NCI-H345 (cell line): ENCODE measurements at regions not wholly inside any gene's neighbourhood (a gene's known extent, or its start where the extent isn't known, plus 50 kb on each side); places are given as distances from the start of the nearest gene placed in this dataset.
"Not testable (repeated sequence)": the region's sequence is repeated elsewhere in the genome, so short reads cannot be mapped to it uniquely, and the experiment has no call there.

Experiments used
- DNase-seq: peaks from one replicate; lab custom pipeline; 2025; lab: John Stamatoyannopoulos, UW

GRCh38 chr16:9647981-9648701 lies 534.1 kb downstream of the GRIN2A start:
- no peak for DNase-seq

GRCh38 chr16:9650284-9650683 lies 531.9 kb downstream of the GRIN2A start:
- no peak for DNase-seq

GRCh38 chr16:9655051-9655450 lies 527.2 kb downstream of the GRIN2A start:
- no peak for DNase-seq

GRCh38 chr16:9657641-9658040 lies 524.6 kb downstream of the GRIN2A start:
- no peak for DNase-seq

- no peak for DNase-seq
Observed at GRCh38 chr16:9658164-9658563, 524.1 kb downstream of the GRIN2A start.

- no peak for DNase-seq
Observed at GRCh38 chr16:9658586-9658985, 523.6 kb downstream of the GRIN2A start.

GRCh38 chr16:9660898-9661297 lies 521.3 kb downstream of the GRIN2A start:
- no peak for DNase-seq

- no peak for DNase-seq
Observed at GRCh38 chr16:9661336-9662017, 520.8 kb downstream of the GRIN2A start.

GRCh38 chr16:9663588-9663987 lies 518.6 kb downstream of the GRIN2A start:
- no peak for DNase-seq

- no peak for DNase-seq
Observed at GRCh38 chr16:9665851-9666271, 516.4 kb downstream of the GRIN2A start.

- DNase-seq = no peak
Observed at GRCh38 chr16:9666834-9667480, 515.3 kb downstream of the GRIN2A start.

- DNase-seq = no peak
Observed at GRCh38 chr16:9670033-9670432, 512.2 kb downstream of the GRIN2A start.

- not testable (repeated sequence) for DNase-seq
Observed at GRCh38 chr16:9670616-9671015, 511.6 kb downstream of the GRIN2A start.

GRCh38 chr16:9676560-9677300 lies 505.5 kb downstream of the GRIN2A start:
- DNase-seq = not testable (repeated sequence)

GRCh38 chr16:9677301-9677653 lies 505.0 kb downstream of the GRIN2A start:
- DNase-seq = no peak

GRCh38 chr16:9679213-9679767 lies 502.9 kb downstream of the GRIN2A start:
- DNase-seq = no peak

- DNase-seq = no peak
Observed at GRCh38 chr16:9680019-9680655, 502.1 kb downstream of the GRIN2A start.

- DNase-seq = no peak
Observed at GRCh38 chr16:9680968-9681367, 501.3 kb downstream of the GRIN2A start.

- no peak for DNase-seq
Observed at GRCh38 chr16:9681508-9681907, 500.7 kb downstream of the GRIN2A start.

- no peak for DNase-seq
Observed at GRCh38 chr16:9682320-9682719, 499.9 kb downstream of the GRIN2A start.

- DNase-seq = no peak
Observed at GRCh38 chr16:9683677-9684076, 498.6 kb downstream of the GRIN2A start.
